ENCODE measurements at regions not wholly inside any gene's neighbourhood (a gene's known extent, or its start where the extent isn't known, plus 50 kb on each side); places are given as distances from the start of the nearest gene placed in this dataset.

- in situ Hi-C loops (cut with MboI; ENCODE audit: low pct_unique_long_range_greater_than_20kb in 2 of 9, low sequenced_read_pairs in 9 of 9, unreplicated experiment in 9 of 9): no loop called here
- WGBS, 10 experiments: 0 to 67% (median 40%) methylated on average over 1 of the region's 1 CpG; no CpG with 5 or more reads in 3 of the 10 experiments
Measured at GRCh38 chr2:219713110-219713509, 85.7 kb downstream of the SLC4A3 start.

GRCh38 chr2:219714681-219715400 lies 87.4 kb downstream of the SLC4A3 start:
- WGBS, 10 experiments: no CpG with 5 or more reads among the region's 1 CpG

More at GRCh38 chr2:219713110-219713509, 85.7 kb downstream of the SLC4A3 start:
- ATAC-seq (replicated peaks in 6 of 8): peak in 3 of 8 experiments; percentile 29 to 75 (median 70)
- no peak overlapping the region for H3K27ac ChIP-seq
- H3K4me3 ChIP-seq: no peak overlapping the region
- H3K4me1 ChIP-seq (replicated peaks in 1 of 2): no peaks in the 10 kb centered on the region

GRCh38 chr2:219718066-219718465 lies 90.6 kb downstream of the SLC4A3 start:
- peak in 2 of 8 experiments; percentile 43 to 66 for ATAC-seq (replicated peaks in 6 of 8)
- no peak overlapping the region for H3K27ac ChIP-seq
- WGBS, 10 experiments: 20 to 100% (median 80%) methylated on average over 1 to 3 of the region's 3 CpGs; no CpG with 5 or more reads in 2 of the 10 experiments
- no peak overlapping the region for H3K4me3 ChIP-seq
- H3K4me1 ChIP-seq (replicated peaks in 1 of 2): peaks cover 0 to 4% of the 10 kb centered on the region in 2 donors
- in situ Hi-C loops (cut with MboI; ENCODE audit: low pct_unique_long_range_greater_than_20kb in 2 of 9, low sequenced_read_pairs in 9 of 9, unreplicated experiment in 9 of 9): no loop called here

More at GRCh38 chr2:219714681-219715400, 87.4 kb downstream of the SLC4A3 start:
- in situ Hi-C loops (cut with MboI; ENCODE audit: low pct_unique_long_range_greater_than_20kb in 2 of 9, low sequenced_read_pairs in 9 of 9, unreplicated experiment in 9 of 9): no loop called here
- H3K4me1 ChIP-seq (replicated peaks in 1 of 2): no peaks in the 10 kb centered on the region
- no peak for ATAC-seq (replicated peaks in 6 of 8)
- H3K4me3 ChIP-seq: no peak overlapping the region
- no peak overlapping the region for H3K27ac ChIP-seq

GRCh38 chr2:219719521-219719920 lies 92.1 kb downstream of the SLC4A3 start:
- WGBS, 10 experiments: 0 to 76% (median 59%) methylated on average over 1 to 4 of the region's 4 CpGs
- in situ Hi-C loops (cut with MboI; ENCODE audit: low pct_unique_long_range_greater_than_20kb in 2 of 9, low sequenced_read_pairs in 9 of 9, unreplicated experiment in 9 of 9): no loop called here
- Histone ChIP-seq H3K4me1 (replicated peaks in 1 of 2) (peaks cover 0 to 4% of the 10 kb centered on the region in 2 donors), H3K4me3 (no peak overlapping the region), H3K27ac (no peak overlapping the region)
- no peak for ATAC-seq (replicated peaks in 6 of 8)

GRCh38 chr2:219720956-219721355 lies 93.5 kb downstream of the SLC4A3 start:
- Histone ChIP-seq H3K27ac (no peak overlapping the region), H3K4me1 (replicated peaks in 1 of 2) (peaks cover 0 to 4% of the 10 kb centered on the region in 2 donors), H3K4me3 (no peak overlapping the region)
- ATAC-seq (replicated peaks in 6 of 8): no peak
- in situ Hi-C loops (cut with MboI; ENCODE audit: low pct_unique_long_range_greater_than_20kb in 2 of 9, low sequenced_read_pairs in 9 of 9, unreplicated experiment in 9 of 9): no loop called here
- WGBS, 10 experiments: 5 to 90% (median 54%) methylated on average over 1 to 6 of the region's 6 CpGs

- 68 to 94% (median 75%) methylated on average over 3 to 9 of the region's 10 CpGs; no CpG with 5 or more reads in 1 of the 10 experiments for WGBS, 10 experiments
- H3K27ac ChIP-seq: no peak overlapping the region
- ATAC-seq (replicated peaks in 6 of 8): peak in 3 of 8 experiments; percentile 42 to 62 (median 47)
Measured at GRCh38 chr2:219722276-219722879, 94.9 kb downstream of the SLC4A3 start.

GRCh38 chr2:219723311-219723710 lies 95.9 kb downstream of the SLC4A3 start:
- WGBS, 10 experiments: 40 to 100% (median 86%) methylated on average over 1 to 4 of the region's 4 CpGs; no CpG with 5 or more reads in 3 of the 10 experiments
- Histone ChIP-seq H3K27ac (no peak overlapping the region), H3K4me1 (replicated peaks in 1 of 2) (peaks cover 6 to 10% of the 10 kb centered on the region in 2 donors), H3K4me3 (no peak overlapping the region)
- in situ Hi-C loops (cut with MboI; ENCODE audit: low pct_unique_long_range_greater_than_20kb in 2 of 9, low sequenced_read_pairs in 9 of 9, unreplicated experiment in 9 of 9): no loop called here
- no peak for ATAC-seq (replicated peaks in 6 of 8)

More at GRCh38 chr2:219722276-219722879, 94.9 kb downstream of the SLC4A3 start:
- Histone ChIP-seq H3K4me3 (no peak overlapping the region), H3K4me1 (replicated peaks in 1 of 2) (peaks cover 0 to 4% of the 10 kb centered on the region in 2 donors)
- in situ Hi-C loops (cut with MboI; ENCODE audit: low pct_unique_long_range_greater_than_20kb in 2 of 9, low sequenced_read_pairs in 9 of 9, unreplicated experiment in 9 of 9): no loop called here

GRCh38 chr2:219724628-219725027 lies 97.2 kb downstream of the SLC4A3 start:
- Histone ChIP-seq H3K27ac (no peak overlapping the region), H3K4me1 (replicated peaks in 1 of 2) (peaks cover 11 to 13% of the 10 kb centered on the region in 2 donors), H3K4me3 (no peak overlapping the region)
- WGBS, 10 experiments: 50 to 100% (median 100%) methylated on average over 1 of the region's 1 CpG; no CpG with 5 or more reads in 6 of the 10 experiments
- ATAC-seq (replicated peaks in 6 of 8): peak in 3 of 8 experiments; percentile 83 to 98 (median 96)
- in situ Hi-C loops (cut with MboI; ENCODE audit: low pct_unique_long_range_greater_than_20kb in 2 of 9, low sequenced_read_pairs in 9 of 9, unreplicated experiment in 9 of 9): loop anchor here in 5 of 9 experiments (25.0 kb wide), 5 partner anchors 113 to 1863 kb away; partner anchors contain the start of gene EPHA4 (in 1 of the 5)

- ATAC-seq (replicated peaks in 6 of 8): no peak
- Histone ChIP-seq H3K4me1 (replicated peaks in 1 of 2) (peaks cover 11 to 13% of the 10 kb centered on the region in 2 donors), H3K27ac (no peak overlapping the region), H3K4me3 (no peak overlapping the region)
- in situ Hi-C loops (cut with MboI; ENCODE audit: low pct_unique_long_range_greater_than_20kb in 2 of 9, low sequenced_read_pairs in 9 of 9, unreplicated experiment in 9 of 9): loop anchor here in 5 of 9 experiments (25.0 kb wide), 5 partner anchors 110 to 1860 kb away; partner anchors contain the start of gene EPHA4 (in 1 of the 5)
- 67 to 100% (median 100%) methylated on average over 1 of the region's 2 CpGs; no CpG with 5 or more reads in 5 of the 10 experiments for WGBS, 10 experiments
Measured at GRCh38 chr2:219726916-219727315, 99.5 kb downstream of the SLC4A3 start.

GRCh38 chr2:219727771-219728429 lies 100.5 kb downstream of the SLC4A3 start:
- 15 to 92% (median 67%) methylated on average over 1 to 7 of the region's 8 CpGs for WGBS, 10 experiments
- Histone ChIP-seq H3K4me1 (replicated peaks in 1 of 2) (peaks cover 9 to 11% of the 10 kb centered on the region in 2 donors), H3K27ac (no peak overlapping the region), H3K4me3 (no peak overlapping the region)
- in situ Hi-C loops (cut with MboI; ENCODE audit: low pct_unique_long_range_greater_than_20kb in 2 of 9, low sequenced_read_pairs in 9 of 9, unreplicated experiment in 9 of 9): loop anchor here in 5 of 9 experiments (25.0 kb wide), 5 partner anchors 109 to 1859 kb away; partner anchors contain the start of gene EPHA4 (in 1 of the 5)
- peak in 5 of 8 experiments; percentile 86 to 99 (median 95) for ATAC-seq (replicated peaks in 6 of 8)

- H3K4me3 ChIP-seq: no peak overlapping the region
- WGBS, 10 experiments: 52 to 93% (median 84%) methylated on average over 2 to 9 of the region's 9 CpGs; no CpG with 5 or more reads in 1 of the 10 experiments
- peaks cover 9 to 11% of the 10 kb centered on the region in 2 donors for H3K4me1 ChIP-seq (replicated peaks in 1 of 2)
- H3K27ac ChIP-seq: no peak overlapping the region
- in situ Hi-C loops (cut with MboI; ENCODE audit: low pct_unique_long_range_greater_than_20kb in 2 of 9, low sequenced_read_pairs in 9 of 9, unreplicated experiment in 9 of 9): loop anchor here in 5 of 9 experiments (25.0 kb wide), 5 partner anchors 108 to 1858 kb away; partner anchors contain the start of gene EPHA4 (in 1 of the 5)
- no peak for ATAC-seq (replicated peaks in 6 of 8)
Measured at GRCh38 chr2:219728991-219729487, 101.6 kb downstream of the SLC4A3 start.

- Histone ChIP-seq H3K27ac (no peak overlapping the region), H3K4me1 (replicated peaks in 1 of 2) (peaks cover 9 to 11% of the 10 kb centered on the region in 2 donors), H3K4me3 (no peak overlapping the region)
- WGBS, 10 experiments: 64 to 100% (median 82%) methylated on average over 1 to 3 of the region's 3 CpGs; no CpG with 5 or more reads in 4 of the 10 experiments
- in situ Hi-C loops (cut with MboI; ENCODE audit: low pct_unique_long_range_greater_than_20kb in 2 of 9, low sequenced_read_pairs in 9 of 9, unreplicated experiment in 9 of 9): loop anchor here in 5 of 9 experiments (25.0 kb wide), 5 partner anchors 106 to 1856 kb away; partner anchors contain the start of gene EPHA4 (in 1 of the 5)
- no peak for ATAC-seq (replicated peaks in 6 of 8)
Measured at GRCh38 chr2:219731173-219731572, 103.7 kb downstream of the SLC4A3 start.

All from motor neuron (in vitro differentiated cells).